Kidney (tissue), 13 donors: ENCODE measurements at regions not wholly inside any gene's neighbourhood (a gene's known extent, or its start where the extent isn't known, plus 50 kb on each side); places are given as distances from the start of the nearest gene placed in this dataset.
"Not testable (repeated sequence)": the region's sequence is repeated elsewhere in the genome, so short reads cannot be mapped to it uniquely, and the experiment has no call there.

Experiments used
- DNase-seq, 5 donors: peaks; one replicate each; pipeline ENCODE4 v3.0.0-alpha.2; 2013 to 2020
- FAIRE-seq: peaks from 2 replicates; lab custom pipeline; 2012; peaks lifted over from hg19 to GRCh38; lab: Jason Lieb, UNC
- H3K27ac ChIP-seq, 2 donors: one replicate each; pipeline ENCODE4 v1.7.0; 2013; ENCODE audit warnings: low read depth in 2 of 2, low read length in 2 of 2, inconsistent platforms in 1 of 2
- H3K27me3 ChIP-seq: one replicate; pipeline ENCODE4 v1.7.1; 2013; ENCODE audit warnings: low read length, inconsistent platforms; ENCODE audit not compliant: control insufficient read depth, insufficient read depth
- H3K36me3 ChIP-seq, 3 donors: one replicate each; pipeline versions ENCODE4 v1.7.0 to v1.7.1; 2013; ENCODE audit warnings: low read length in 3 of 3, control low read depth in 1 of 3, inconsistent platforms in 1 of 3; ENCODE audit not compliant: insufficient read depth in 3 of 3, control insufficient read depth in 2 of 3
- H3K4me1 ChIP-seq, 3 donors: one replicate each; pipeline versions ENCODE4 v1.7.0 to v1.7.1; 2013; ENCODE audit warnings: low read length in 3 of 3, inconsistent platforms in 1 of 3, low read depth in 1 of 3; ENCODE audit not compliant: control insufficient read depth in 2 of 3, insufficient read depth in 2 of 3
- H3K4me3 ChIP-seq, 3 donors: one replicate each; pipeline versions ENCODE4 v1.7.0 to v1.8.1; 2013; ENCODE audit warnings: low read length in 3 of 3, control low read depth in 1 of 3, inconsistent platforms in 1 of 3
- H3K9ac ChIP-seq, 3 donors: one replicate each; pipeline versions ENCODE4 v1.7.0 to v1.7.1; 2013; ENCODE audit warnings: low read length in 3 of 3, control low read depth in 1 of 3, inconsistent platforms in 1 of 3
- H3K9me3 ChIP-seq, 3 donors: one replicate each; pipeline versions ENCODE4 v1.7.0 to v1.7.1; 2013; ENCODE audit warnings: low read length in 3 of 3, control low read depth in 1 of 3, inconsistent platforms in 1 of 3; ENCODE audit not compliant: control insufficient read depth in 2 of 3, insufficient read depth in 1 of 3
- CTCF ChIP-seq: IDR thresholded peaks from 3 replicates; pipeline ENCODE4 v1.5.1; 2012; ENCODE audit warnings: mild to moderate bottlenecking, moderate library complexity, borderline replicate concordance; ENCODE audit not compliant: insufficient read depth; ENCODE audit errors: extremely low read depth
- intact Hi-C: fragments of 100-400 bp; cut with DNase I; formaldehyde crosslinking; loops from one replicate; pipeline ENCODE4 v1.11.1; 2022
- donor health status: control.
- donor health status: control.
- donor health status: control.
- donor health status: control.
- donor health status: control.
- donor health status: DM: yes; HTN: yes; CAD: no.
- donor health status: Normal renal cell carcinoma (clear cell type).

GRCh38 chr3:190972840-190973270, 110.4 kb upstream of the GMNC start:
- Histone ChIP-seq H3K36me3 (no peaks in the 10 kb centered on the region), H3K4me1 (no peaks in the 10 kb centered on the region), H3K9ac (no peak overlapping the region), H3K27ac (no peak overlapping the region), H3K27me3 (no peaks in the 10 kb centered on the region), H3K4me3 (no peak overlapping the region), H3K9me3 (no peaks in the 10 kb centered on the region)
- FAIRE-seq, result no peak
- DNase-seq, result peak in 1 of 5 donors; percentile 11
- intact Hi-C loops, result no loop called here
- no peak for TF ChIP-seq CTCF

- intact Hi-C loops, result no loop called here
- Histone ChIP-seq H3K27ac (no peak overlapping the region), H3K4me1 (no peaks in the 10 kb centered on the region), H3K36me3 (no peaks in the 10 kb centered on the region), H3K9me3 (no peaks in the 10 kb centered on the region), H3K4me3 (no peak overlapping the region), H3K27me3 (no peaks in the 10 kb centered on the region), H3K9ac (no peak overlapping the region)
- FAIRE-seq, result no peak
- TF ChIP-seq CTCF, result no peak
- no peak for DNase-seq
Observed at GRCh38 chr3:190972196-190972595, 109.7 kb upstream of the GMNC start.

- Histone ChIP-seq H3K4me3 (no peak overlapping the region), H3K9ac (no peak overlapping the region), H3K36me3 (no peaks in the 10 kb centered on the region), H3K9me3 (no peaks in the 10 kb centered on the region), H3K27ac (no peak overlapping the region), H3K4me1 (no peaks in the 10 kb centered on the region), H3K27me3 (no peaks in the 10 kb centered on the region)
- DNase-seq (no peak), FAIRE-seq (no peak)
- intact Hi-C loops, result no loop called here
- no peak for TF ChIP-seq CTCF
Observed at GRCh38 chr3:190970560-190970959, 108.1 kb upstream of the GMNC start.

GRCh38 chr3:190968616-190969015, 106.1 kb upstream of the GMNC start:
- FAIRE-seq (no peak), DNase-seq (no peak)
- Histone ChIP-seq H3K27me3 (no peaks in the 10 kb centered on the region), H3K36me3 (no peaks in the 10 kb centered on the region), H3K27ac (no peak overlapping the region), H3K4me3 (no peak overlapping the region), H3K4me1 (no peaks in the 10 kb centered on the region), H3K9me3 (no peaks in the 10 kb centered on the region), H3K9ac (no peak overlapping the region)
- no peak for TF ChIP-seq CTCF
- intact Hi-C loops, result no loop called here

GRCh38 chr3:190964931-190965330, 102.4 kb upstream of the GMNC start:
- intact Hi-C loops, DNase-seq, H3K4me1 ChIP-seq, H3K4me3 ChIP-seq, H3K9ac ChIP-seq, H3K27ac ChIP-seq, H3K9me3 ChIP-seq, FAIRE-seq, H3K27me3 ChIP-seq, H3K36me3 ChIP-seq: not testable (repeated sequence)
